Eye (tissue), 1 donor: ENCODE measurements at regions not wholly inside any gene's neighbourhood (a gene's known extent, or its start where the extent isn't known, plus 50 kb on each side); places are given as distances from the start of the nearest gene placed in this dataset.
A peak's percentile ranks its signal among the peaks of the same experiment; 100 is the strongest.

Experiments
- DNase-seq: peaks from one replicate; pipeline ENCODE4 v3.0.0-alpha.2; 2015

DNA sequence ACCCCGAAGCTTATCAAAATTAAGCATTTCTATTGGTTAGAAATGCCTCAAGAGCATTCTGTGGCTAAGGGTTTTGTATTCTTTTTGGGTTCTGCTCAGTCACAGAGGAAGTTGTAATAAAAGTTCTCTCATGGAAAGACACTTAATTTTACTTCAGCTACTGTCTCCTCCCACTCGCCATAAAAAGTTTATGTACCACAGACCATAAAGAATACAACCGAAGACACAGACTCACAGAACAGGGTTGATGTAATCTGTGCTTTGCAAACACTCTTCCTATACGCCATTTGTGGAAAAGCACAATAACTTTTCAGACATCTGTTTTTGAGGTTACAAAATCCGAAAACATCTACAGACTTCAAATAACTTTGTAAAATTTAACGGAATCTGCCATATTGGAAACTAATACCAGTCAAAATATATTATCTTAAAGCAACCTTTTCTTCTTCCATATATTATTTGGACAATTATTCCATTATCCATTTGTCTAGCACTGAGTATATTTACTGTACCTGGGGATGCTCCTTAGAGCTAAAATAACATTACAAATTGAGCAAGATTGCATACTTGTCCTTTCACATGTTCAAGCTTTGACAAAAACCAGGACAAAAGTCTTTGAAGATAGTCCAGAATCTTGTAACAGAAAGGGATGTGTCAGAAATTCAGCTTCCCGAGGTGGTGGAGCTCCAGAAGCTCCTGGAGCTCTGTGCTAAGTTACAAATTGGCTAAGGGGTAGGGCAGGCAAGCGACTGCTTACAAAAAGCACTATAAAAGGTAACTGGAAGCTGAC, 219.0 kb upstream of the MEOX2 start:
- no peak for DNase-seq

DNA sequence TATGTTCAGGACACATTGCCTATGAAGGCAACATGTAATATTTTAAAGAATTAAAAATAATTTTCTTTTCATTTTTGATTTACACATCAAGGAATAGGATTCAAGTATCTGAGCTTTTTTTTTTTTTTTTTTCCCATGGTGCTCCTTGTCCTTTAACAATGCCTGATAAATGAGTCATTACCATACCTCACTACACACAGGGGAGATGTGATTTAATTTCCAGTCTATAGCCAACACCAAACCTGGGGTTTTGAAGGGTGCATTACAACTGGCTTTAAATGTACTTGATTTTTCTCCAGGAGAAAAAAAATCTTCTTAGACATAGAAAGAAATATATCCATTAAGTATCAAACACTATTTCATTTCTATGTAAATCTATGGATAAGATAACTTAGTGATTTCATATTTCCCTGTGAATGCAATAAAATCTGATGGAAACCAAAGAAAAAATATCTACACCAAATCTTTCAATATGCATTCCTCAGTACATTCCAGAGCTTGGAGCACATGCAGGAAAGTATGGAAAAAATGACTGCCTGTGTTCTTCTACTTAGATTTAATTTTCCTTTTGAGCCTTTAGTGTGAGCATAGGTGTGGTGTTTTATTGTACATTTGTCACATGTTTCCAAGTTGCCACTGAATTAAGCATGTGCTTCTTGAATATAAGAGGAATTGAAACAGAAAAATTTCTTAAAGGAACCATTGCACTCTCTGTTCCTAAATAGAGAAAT, 204.8 kb upstream of the MEOX2 start:
- no peak for DNase-seq

DNA sequence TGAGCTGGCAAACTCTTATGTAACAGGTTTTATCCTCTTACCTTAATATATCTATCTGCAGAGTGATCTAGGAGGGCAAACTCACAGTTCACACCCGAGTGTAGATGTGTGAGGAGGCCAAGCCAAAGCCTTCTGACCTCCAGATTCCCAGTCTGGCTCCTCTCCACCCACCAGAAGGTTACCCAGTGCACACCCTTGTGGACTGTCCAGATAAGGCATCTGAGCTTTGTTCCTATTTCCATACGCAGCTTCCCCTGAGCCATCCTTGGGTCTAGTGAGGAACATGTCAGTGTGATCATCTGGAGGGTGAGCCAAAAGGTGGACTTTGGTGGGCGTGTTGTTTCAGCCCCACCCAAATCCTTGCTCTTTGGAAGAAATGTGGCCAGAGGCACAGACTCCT, 203.0 kb upstream of the MEOX2 start:
- DNase-seq = no peak

DNA sequence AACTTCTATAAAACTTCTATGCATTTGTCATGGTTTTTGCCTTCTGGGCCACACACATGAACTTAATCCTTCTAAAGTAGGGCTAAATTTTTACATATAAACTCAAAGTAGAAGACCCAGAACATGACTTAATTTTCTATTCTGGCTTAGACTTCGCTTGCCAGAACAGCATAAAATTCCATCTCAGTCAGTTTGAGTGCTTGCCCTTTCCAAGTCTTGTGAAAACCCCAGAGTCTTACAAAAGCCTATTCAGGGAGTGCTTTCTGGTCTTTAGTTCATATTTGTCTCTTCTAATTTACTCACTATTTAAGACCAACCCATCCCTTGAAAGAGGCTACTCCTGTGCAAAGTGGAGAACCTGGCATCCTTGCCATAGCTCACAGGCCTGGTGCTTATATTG, 201.6 kb upstream of the MEOX2 start:
- no peak for DNase-seq

DNA sequence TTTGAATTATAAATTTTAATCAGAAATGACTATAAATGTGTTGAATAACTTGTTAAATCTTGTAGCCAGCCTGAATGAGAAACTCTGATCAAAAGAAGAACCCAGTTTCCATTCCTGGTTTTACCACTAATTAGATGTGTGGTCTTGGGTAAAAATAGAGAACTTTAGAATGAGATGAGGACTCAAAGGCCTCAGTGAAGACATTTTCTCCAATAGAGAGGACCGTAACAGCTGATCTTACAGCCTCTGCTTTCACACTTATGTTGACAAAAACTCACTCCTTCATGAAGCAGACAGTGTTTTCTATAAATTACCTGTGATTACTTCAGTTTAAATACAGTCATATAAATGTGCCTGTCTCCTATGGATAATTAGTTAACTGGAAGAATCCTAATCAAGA, 200.1 kb upstream of the MEOX2 start:
- no peak for DNase-seq

DNA sequence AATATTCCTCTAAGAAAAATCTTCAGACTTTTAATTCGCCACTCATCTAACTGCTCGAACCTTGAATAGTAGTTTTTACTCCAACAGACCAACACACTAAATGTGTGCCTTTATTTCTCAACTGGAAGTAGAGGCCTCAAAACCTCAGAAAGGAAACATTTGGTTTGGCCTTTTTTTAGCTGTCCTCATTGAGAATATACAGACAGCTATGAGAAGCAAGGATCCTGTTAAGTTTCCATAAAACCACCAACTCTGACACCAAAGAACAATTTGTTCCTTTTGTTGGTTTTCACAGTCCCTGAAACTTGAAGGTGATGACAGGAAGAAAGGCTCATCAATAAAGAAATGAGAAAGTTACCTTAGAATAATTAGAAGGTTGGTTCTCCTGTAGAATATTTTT, 199.2 kb upstream of the MEOX2 start:
- DNase-seq = no peak

DNA sequence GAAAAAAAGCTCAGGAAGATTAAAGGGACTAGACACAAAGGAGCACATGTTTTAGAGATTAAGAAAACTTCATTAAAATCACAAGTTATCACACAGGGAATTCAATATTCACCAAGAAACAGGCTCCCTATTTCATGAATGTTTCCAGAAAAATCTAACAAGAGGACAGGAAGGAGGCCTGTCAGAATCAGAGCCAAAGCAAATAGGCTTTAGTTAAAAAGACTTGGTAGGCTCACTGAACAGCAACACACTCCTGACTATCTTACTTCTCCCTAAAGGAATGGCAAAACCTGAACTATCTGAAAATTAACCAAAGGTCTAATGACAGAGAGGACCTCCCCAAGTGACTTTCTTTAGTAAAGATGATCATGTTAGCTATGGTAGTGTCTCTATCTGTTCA, 188.3 kb upstream of the MEOX2 start:
- no peak for DNase-seq

DNA sequence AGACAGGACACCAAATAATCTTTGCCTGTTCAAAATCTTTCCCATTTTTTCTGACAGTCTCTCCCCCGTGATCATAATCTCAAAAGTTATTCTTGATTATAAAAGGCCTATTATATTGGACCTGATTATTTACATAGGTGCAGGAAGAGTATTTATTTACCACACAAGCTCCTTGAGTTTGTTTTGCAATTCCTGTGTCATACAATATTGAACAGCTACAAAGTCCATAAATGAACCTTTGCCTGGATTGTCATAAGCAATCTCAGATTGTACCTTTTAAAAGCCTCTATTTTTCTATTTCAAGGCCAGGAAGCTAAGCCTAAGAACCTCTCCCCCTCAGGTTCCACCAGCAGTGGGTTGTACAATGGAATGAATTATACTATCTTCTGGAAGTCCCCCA, 183.9 kb upstream of the MEOX2 start:
- no peak for DNase-seq

DNA sequence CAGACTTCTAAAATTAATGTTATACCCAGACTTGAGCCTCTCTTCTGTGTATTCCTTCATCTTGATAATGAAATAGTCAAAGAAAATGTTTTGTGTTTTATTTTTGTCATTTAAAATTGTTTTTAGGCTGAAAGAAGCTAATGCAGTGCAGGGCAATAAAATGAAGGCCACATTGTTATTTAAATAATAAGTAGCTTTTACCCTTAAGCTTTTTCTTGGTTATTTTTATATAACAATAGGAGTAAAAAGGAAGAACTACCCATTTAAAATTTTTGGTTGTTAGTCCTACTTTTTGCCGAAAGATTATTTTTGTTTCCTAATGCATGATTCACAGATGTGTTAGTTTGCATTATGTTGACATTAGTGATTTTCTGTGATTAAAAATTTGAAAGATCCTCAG, 181.0 kb upstream of the MEOX2 start:
- no peak for DNase-seq

DNA sequence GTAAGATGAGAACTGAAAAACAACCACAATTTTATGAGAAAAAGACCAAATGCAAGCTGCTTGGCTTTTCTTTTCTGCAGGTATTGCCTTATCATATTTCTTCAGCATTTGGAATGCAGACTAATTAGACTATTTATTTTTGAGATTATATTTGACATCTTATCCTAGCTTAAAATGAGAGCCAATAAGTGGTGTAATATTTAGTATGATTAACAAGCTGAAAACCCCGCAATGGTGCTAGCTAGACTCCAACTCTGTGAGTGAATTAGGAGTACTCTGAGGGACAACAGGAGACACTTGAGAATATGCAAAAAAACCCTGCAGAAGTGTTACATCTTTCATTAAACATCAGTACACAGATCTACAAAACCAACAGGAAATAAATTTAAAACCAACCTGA, 180.3 kb upstream of the MEOX2 start:
- DNase-seq = no peak

DNA sequence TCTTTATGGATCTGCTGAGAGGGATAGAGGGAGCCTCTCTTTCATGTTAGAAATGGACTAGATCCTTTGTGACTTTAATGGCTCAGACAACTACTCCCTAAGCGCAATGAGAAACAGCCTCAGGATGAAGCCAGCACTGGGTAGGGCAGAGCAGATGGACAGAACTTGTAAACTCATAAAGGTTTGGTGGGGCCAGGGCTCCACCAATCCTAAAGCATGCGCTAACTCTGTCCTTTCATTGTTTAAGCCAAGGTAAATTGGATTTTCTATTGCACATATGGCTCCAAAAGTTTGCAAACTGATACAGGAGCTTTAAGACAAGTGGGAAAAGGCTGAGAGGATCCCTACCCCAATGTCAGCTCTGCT, 178.1 kb upstream of the MEOX2 start:
- no peak for DNase-seq

DNA sequence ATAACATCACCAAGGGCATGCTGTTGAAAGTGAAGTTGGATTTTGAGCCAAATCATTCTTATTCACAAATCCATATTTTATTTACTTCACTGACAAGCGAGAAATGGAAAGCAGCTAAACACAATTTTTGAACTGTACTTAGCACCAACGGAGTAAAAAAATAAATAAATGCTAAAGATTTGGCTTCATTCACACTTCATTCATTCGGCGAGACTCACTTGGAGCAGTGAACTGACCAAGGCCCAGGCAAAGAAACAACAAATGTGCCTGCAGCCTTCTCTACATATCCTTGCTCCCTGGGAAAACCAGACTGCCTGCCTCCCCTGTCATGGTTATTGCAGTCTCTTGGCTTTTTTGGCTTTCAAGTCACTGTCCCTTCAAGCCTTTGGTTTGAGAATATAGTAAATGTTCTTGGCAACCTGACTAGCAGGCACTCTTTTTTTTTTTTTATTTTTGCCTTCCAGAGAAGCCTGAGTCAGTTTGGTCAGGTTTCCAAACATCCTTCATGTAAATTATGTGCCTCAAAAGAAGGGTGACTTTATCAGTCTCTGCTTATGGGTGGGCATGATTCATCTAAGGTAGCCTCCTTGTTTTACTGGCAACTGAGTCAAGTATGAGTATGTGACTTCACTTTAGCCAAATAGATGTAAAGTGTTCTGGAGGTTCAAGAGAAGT, 177.6 kb upstream of the MEOX2 start:
- DNase-seq = no peak

DNA sequence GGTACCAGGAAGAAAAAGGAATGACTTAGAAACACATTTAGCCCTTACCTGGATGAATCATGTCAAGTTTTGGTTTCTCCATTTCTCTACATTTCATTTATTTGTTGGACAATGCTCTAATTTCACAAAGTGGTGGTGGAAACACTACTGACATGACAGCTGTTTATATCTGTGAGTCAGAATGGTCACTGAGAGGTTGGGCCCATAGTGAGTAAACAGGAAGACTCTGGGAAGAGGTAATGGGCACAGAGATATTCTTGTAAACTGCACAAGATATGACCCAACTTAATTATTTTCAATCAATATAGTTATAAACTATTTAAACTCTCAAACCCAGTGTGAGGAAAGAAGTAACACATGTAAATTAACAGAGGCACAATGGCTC, 176.3 kb upstream of the MEOX2 start:
- DNase-seq = no peak

DNA sequence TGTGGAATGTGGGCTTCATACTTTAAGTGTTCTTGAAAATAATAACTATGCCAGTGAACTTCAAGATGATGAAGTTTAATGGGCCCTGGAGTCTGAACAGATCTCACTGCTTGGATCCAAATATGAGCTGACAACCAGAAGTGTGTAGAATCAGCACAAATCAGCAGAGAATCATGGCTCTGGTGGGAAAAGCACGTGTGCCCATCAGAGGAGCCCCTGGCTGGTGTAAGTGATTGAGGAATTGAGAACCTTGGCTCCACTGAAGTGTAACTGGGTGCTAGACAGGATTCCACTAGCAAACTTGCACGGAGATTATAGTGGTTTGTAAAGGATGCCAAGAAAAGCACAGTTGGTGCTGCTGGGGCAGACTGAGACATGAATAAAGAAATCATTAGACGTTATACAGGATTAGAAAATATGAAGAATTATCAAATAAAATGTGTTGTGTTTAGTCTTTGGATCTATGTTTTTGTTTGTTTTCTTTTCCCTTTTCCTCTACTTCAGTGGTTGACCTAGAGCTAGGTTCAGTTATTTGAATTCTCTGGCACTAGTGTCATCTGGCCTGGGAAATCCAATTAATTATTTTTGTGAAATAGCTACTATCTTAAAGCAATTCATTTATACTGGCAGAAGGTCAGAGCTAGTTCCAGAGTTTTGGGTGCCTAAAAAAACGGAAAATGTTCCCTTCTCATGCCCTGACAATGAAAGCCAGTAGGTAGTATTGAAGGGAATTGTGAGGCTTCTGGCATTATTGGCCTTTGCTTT, 175.7 kb upstream of the MEOX2 start:
- DNase-seq = peak; percentile 72

DNA sequence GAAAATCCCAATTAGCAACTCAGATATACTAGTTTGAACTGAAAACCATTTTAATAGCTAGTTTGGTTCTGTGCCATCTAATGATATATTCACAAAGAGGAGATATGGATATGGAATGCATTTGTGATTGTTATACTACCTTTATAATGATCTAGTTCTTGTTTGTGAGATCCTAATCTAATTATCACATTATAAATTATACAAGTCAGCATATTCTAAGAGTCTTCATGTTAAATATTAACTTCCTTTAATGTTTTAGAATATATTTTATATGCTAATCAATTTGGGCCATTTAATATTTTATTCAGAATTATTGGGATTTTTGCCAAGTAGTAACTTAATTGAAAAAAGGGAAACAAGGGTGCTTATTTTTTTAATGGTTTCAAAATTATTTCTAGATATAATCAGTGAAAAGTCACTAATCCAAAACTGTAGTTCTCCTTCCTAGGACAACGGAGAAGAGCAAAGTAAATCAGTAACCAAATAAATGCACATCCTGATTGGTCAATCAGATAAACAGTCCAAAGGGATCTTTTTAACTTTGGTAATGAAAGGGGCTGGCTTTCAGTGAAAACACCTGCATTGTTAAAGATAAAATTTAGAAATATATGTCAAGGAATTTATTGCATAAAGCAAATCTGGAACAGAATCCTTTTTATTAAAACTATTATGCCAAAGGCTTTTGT, 173.9 kb upstream of the MEOX2 start:
- no peak for DNase-seq

DNA sequence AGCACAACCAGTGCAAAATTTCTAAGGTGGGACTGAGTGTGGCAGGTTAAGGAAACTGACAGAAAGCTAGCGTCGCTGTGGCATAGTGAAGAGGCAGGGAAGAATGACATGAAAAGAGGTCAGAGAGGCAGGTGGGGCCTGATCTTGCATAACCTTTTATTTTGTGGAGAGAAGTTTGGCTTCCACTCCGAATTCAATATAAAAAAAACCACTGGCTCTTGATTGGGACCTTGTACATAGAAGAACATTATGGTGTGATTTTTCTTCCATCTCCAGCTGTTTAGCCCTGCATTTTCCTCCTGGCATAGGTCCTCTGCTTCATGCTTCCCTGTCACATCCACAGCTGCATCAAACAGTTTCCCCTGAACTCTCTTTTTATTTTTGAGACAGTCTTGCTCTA, 170.5 kb upstream of the MEOX2 start:
- DNase-seq = no peak

DNA sequence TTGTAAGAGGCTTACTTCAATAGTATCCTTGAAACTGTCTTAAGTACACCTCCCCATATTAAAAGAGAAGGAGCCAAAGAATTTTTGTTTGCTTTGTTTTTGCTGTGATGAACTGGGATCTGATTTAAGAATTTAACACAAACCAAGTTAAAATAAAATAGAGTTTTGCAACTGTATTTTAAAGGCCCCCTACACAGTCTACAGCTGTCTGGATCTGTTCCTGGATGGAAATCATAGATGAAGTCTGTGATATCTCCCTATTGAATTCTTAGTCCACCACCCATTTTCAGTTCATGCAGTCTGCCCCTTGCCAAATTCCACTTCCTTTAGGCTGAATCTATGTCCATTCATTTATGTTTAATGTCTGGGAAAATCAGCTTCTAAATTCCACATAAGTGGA, 169.8 kb upstream of the MEOX2 start:
- DNase-seq = no peak

DNA sequence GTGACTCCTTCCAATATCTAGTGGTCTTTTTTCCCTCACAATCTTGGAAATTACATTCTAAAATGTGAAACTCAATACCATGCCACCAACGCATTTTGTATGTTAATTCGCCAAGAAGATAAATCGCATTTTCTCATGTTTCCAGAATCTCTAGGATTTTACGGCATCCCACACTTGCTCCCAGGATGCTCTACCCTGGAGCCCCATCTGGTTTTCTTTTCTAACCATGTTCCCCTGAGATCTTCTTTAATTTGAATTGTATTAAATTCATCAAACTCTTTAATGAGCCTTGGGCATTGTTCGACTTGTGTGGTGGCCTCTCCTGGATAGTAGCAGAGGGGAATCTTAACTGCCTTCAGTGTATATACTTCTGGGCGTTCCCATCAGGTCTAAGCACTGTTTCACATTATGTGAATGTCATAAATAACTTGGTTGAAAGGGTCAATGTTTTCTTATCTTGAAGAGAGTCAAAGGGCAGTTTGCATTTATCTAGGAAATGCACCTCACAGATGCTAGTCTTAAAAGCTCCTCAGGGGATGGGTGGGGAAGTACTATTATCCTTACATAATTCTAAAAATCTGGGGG, 169.1 kb upstream of the MEOX2 start:
- DNase-seq = no peak

DNA sequence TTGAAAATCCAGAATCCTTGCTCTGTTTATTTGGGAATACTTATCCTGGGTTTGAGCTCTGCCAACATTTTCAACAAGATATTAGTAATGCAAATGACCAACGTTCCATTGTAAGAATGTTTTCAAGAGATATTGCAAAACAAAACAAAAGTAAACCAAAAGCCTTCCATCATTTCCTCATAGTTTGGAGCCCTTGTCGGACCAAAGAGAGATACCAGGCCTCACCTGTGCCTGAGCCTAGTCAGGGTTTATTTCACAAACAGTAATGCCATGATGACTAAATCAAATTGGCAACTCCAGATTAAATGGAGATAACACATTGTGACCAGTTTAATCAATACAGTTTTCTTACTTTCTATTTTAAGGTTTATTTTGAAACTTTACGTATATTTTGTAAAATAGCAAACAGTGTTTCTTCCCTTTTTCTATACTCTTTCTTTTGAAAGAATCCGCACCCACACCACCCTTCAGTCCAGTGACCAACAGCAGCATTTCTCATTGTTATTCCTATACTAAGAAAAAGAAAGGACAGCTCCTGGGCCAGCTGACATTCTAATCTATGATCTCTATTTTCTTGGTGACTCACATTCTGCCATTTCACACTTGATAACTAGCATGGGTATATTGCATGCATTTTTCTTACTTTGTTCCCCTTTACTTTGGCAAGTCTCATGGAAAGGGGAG, 168.5 kb upstream of the MEOX2 start:
- no peak for DNase-seq

DNA sequence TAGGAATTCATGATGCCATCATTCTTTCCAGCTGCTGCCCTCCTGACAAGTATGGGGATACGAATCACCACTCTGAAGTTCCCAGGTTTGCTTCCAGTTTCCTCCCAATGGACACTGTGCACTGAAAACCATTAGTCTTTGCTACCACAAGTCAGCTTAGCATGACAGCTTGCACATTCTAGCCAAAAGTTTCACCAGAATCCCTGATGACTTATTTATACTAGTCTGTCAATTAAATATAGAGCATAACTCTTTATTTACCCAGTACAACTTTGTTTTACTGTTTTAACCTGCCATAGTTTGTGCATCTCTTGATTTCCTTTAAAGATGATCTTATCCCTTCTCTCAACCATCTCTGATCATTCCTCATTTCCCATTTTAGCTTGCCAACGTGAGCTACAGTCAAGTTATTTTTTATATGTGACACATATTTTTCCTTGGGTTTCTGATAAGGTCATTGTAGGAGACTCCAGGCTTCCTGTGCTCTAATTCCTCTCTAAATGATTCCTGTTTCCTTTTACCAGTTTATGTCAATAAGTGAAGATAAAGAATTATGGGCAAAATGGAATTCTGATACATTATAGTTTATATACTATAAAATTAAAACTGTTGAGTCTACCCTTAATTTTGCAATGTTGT, 167.5 kb upstream of the MEOX2 start:
- DNase-seq = no peak

DNA sequence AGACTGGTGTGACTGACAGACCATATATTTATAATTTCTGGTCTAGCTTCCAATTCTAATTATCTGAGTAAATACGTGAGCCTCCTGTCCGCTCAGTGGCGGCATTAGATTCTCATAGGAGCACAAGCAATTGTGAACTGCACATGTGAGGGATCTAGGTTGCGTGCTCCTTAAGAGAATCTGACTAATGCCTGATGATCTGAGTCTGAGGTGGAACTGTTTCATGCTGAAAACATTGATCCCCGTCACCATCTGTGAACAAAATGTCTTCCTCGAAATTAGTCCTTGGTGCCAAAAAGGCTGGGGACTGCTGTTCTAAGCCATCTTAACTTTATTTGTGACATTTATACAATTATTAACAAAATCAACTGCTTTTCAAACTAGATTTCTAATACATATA, 164.7 kb upstream of the MEOX2 start:
- no peak for DNase-seq
